ENCODE measurements at regions not wholly inside any gene's neighbourhood (a gene's known extent, or its start where the extent isn't known, plus 50 kb on each side); places are given as distances from the start of the nearest gene placed in this dataset.

DNA sequence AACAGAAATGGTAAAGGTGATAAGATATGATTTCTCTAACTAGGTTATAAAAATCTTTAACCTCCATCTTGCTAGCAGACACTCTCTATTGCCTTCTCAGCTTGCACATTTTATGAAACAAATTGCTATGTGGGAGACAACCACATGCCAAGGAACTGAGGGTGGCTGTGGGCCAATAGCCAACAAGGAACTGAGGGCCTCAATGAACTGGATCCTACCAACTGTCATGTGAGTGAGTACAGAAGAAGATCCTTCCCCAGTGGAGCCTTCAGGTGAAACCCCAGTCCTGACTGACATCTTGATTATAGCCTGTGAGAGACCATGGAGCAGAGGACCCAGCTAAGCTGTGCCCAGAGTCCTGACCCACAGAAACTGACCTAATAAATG is 129.2 kb upstream of the LRIG1 start:
- H3K36me3 Mint-ChIP-seq (ENCODE audit: low read depth, unreplicated experiment) = no peaks in the 10 kb centered on the region
- H3K4me3 Mint-ChIP-seq (ENCODE audit: unreplicated experiment) = no peak overlapping the region
- TF ChIP-seq, protein P1, sequence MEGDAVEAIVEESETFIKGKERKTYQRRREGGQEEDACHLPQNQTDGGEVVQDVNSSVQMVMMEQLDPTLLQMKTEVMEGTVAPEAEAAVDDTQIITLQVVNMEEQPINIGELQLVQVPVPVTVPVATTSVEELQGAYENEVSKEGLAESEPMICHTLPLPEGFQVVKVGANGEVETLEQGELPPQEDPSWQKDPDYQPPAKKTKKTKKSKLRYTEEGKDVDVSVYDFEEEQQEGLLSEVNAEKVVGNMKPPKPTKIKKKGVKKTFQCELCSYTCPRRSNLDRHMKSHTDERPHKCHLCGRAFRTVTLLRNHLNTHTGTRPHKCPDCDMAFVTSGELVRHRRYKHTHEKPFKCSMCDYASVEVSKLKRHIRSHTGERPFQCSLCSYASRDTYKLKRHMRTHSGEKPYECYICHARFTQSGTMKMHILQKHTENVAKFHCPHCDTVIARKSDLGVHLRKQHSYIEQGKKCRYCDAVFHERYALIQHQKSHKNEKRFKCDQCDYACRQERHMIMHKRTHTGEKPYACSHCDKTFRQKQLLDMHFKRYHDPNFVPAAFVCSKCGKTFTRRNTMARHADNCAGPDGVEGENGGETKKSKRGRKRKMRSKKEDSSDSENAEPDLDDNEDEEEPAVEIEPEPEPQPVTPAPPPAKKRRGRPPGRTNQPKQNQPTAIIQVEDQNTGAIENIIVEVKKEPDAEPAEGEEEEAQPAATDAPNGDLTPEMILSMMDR (IDR thresholded peaks at IDR 0.05; ENCODE audit: unreplicated experiment) = no peak
- H3K27me3 Mint-ChIP-seq (ENCODE audit: unreplicated experiment) = peaks cover 3% of the 10 kb centered on the region
- H3K27ac Mint-ChIP-seq (ENCODE audit: unreplicated experiment) = no peak overlapping the region
- no peak for DNase-seq (ENCODE audit: low spot score)
- H3K4me1 Mint-ChIP-seq (ENCODE audit: unreplicated experiment) = peaks cover 22% of the 10 kb centered on the region
- H3K9me3 Mint-ChIP-seq (ENCODE audit: unreplicated experiment) = no peaks in the 10 kb centered on the region

DNA sequence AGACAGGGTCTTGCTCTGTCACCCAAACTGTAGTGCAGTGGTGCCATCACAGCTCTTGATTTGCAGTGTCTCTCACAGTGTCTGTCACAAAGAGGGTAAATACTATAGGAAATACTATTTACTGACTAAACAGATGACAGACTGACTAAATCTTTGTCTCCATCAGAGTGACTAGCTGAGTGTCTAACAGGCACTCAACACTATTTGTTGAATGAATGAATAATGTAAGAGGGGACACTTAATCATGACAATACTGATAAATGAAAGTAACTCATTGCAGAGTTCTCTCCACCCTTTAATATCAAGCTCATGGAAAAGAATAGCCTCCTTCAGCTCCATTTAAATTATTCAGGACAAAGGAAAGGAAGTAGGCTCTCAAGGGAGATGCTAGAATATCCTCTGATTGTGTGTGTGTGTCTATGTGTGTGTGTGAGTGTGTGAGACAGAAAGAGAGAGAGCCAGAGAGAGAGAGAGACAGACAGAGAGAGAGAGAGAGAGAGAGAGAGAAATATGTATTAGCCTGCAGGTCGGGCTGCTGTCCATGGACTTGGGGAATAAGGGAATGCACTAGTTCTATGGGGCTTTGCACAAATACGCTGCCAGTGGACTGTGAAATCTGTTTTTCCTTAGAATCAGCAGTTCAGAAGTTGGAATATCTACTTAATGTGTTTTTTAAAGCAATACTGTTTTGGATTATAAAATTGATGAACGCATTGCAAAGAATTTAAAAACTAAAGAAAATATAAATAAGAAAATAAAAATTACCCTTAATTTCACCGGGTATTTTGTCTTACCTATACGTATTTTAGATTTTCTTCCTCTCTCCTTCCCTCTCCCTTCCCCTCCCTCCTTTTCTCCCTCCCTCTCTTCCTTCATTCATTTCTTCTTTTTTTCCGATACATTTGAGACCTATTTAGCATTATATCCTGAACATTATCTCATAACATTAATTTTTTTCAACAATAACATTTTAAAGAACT is 132.9 kb upstream of the LRIG1 start:
- Mint-ChIP-seq H3K4me1 (ENCODE audit: unreplicated experiment) (peaks cover 23% of the 10 kb centered on the region), H3K27ac (ENCODE audit: unreplicated experiment) (peak overlapping the region; percentile 90), H3K27me3 (ENCODE audit: unreplicated experiment) (peaks cover 3% of the 10 kb centered on the region), H3K4me3 (ENCODE audit: unreplicated experiment) (peak overlapping the region; percentile 28), H3K36me3 (ENCODE audit: low read depth, unreplicated experiment) (no peaks in the 10 kb centered on the region), H3K9me3 (ENCODE audit: unreplicated experiment) (no peaks in the 10 kb centered on the region)
- peak; percentile 18 for DNase-seq (ENCODE audit: low spot score)
- TF ChIP-seq, protein P1 (IDR thresholded peaks at IDR 0.05; ENCODE audit: unreplicated experiment) = no peak

DNA sequence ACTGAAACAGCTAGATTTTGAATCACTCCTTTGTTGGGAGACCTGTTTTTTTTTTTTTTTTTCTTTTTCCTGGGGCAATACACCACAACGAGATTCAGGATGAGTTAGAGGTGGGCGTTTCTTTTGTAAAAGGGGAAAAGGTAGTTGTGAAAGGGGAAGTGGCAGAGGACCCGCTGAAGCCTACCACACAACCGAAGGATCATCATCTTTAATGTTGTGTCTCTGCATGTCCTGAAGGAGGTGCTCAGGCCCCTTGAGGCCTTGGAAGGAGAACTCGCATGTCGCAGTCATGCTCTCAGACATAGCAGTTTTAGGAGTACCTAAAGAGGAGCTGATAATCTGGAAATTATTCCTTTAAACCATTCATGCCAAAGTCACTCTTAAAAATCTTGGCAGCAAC is 137.9 kb upstream of the LRIG1 start:
- no peak overlapping the region for H3K27ac Mint-ChIP-seq (ENCODE audit: unreplicated experiment)
- H3K36me3 Mint-ChIP-seq (ENCODE audit: low read depth, unreplicated experiment) = no peaks in the 10 kb centered on the region

DNA sequence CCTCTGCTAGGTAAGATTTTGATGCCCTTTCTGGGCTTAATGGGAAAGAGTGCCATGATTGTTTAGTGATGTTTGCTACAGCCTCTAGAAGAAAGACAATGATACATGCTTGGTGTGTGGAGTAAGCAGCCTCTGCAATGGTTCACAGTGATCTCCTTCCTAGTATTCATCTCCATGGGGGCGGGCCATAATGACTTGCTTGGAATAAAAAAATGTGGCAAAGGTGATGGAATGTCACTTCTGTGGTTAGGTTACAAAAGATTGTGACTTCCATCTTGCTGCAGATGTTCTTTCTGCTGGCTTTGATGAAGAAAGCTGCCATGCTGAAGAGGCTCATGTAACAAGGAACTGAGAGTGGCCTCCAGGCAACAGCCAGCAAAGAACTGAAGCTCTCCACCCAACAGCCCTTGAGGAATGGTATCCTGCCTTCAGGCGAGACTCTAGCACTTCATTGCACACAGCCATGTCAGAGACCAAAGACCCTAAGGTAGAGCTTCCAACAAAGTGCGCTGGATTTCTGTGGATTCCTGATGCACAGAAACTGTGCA is 139.1 kb upstream of the LRIG1 start:
- TF ChIP-seq, protein P1 (IDR thresholded peaks at IDR 0.05; ENCODE audit: unreplicated experiment) = no peak
- no peaks in the 10 kb centered on the region for H3K27me3 Mint-ChIP-seq (ENCODE audit: unreplicated experiment)
- H3K27ac Mint-ChIP-seq (ENCODE audit: unreplicated experiment) = no peak overlapping the region

More for the DNA sequence above, 137.9 kb upstream of the LRIG1 start:
- H3K27me3 Mint-ChIP-seq (ENCODE audit: unreplicated experiment) = no peaks in the 10 kb centered on the region
- peaks cover 6% of the 10 kb centered on the region for H3K4me1 Mint-ChIP-seq (ENCODE audit: unreplicated experiment)
- H3K4me3 Mint-ChIP-seq (ENCODE audit: unreplicated experiment) = no peak overlapping the region
- no peaks in the 10 kb centered on the region for H3K9me3 Mint-ChIP-seq (ENCODE audit: unreplicated experiment)
- DNase-seq (ENCODE audit: low spot score) = no peak
- TF ChIP-seq, protein P1 (IDR thresholded peaks at IDR 0.05; ENCODE audit: unreplicated experiment) = no peak

DNA sequence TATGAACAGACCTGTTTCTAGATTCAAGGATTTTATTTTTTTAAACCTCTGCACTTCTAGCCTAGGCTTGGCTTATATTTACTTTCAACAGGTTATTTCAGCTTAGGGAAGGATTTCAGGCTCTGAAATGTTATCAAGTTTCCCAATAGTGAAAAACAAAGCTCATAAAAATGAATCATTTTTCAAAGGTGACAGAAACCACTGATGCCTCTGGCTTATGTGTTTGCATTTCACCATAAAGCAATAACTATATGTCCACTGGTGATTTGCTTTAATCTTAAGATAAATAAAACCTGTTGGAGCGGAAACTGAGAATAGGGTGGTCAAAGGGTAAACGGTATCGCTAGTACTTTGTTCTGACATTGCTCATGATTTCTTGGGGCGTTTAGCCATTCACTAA is 141.2 kb upstream of the LRIG1 start:
- no peak for DNase-seq (ENCODE audit: low spot score)
- Mint-ChIP-seq H3K36me3 (ENCODE audit: low read depth, unreplicated experiment) (no peaks in the 10 kb centered on the region), H3K27ac (ENCODE audit: unreplicated experiment) (no peak overlapping the region), H3K27me3 (ENCODE audit: unreplicated experiment) (no peaks in the 10 kb centered on the region), H3K4me1 (ENCODE audit: unreplicated experiment) (peaks cover 2% of the 10 kb centered on the region), H3K4me3 (ENCODE audit: unreplicated experiment) (no peak overlapping the region), H3K9me3 (ENCODE audit: unreplicated experiment) (no peaks in the 10 kb centered on the region)
- TF ChIP-seq, protein P1 (IDR thresholded peaks at IDR 0.05; ENCODE audit: unreplicated experiment) = no peak

More for the DNA sequence above, 139.1 kb upstream of the LRIG1 start:
- no peak overlapping the region for H3K4me3 Mint-ChIP-seq (ENCODE audit: unreplicated experiment)
- no peaks in the 10 kb centered on the region for H3K36me3 Mint-ChIP-seq (ENCODE audit: low read depth, unreplicated experiment)
- DNase-seq (ENCODE audit: low spot score) = no peak
- no peaks in the 10 kb centered on the region for H3K9me3 Mint-ChIP-seq (ENCODE audit: unreplicated experiment)
- H3K4me1 Mint-ChIP-seq (ENCODE audit: unreplicated experiment) = peaks cover 2% of the 10 kb centered on the region

Measured in endothelial cell (in vitro differentiated cells).